ENCODE measurements at regions not wholly inside any gene's neighbourhood (a gene's known extent, or its start where the extent isn't known, plus 50 kb on each side); places are given as distances from the start of the nearest gene placed in this dataset.

- peak; percentile 28 for DNase-seq
Observed at GRCh38 chr2:479490-480176, 191.7 kb upstream of the ALKAL2 start.

DNA sequence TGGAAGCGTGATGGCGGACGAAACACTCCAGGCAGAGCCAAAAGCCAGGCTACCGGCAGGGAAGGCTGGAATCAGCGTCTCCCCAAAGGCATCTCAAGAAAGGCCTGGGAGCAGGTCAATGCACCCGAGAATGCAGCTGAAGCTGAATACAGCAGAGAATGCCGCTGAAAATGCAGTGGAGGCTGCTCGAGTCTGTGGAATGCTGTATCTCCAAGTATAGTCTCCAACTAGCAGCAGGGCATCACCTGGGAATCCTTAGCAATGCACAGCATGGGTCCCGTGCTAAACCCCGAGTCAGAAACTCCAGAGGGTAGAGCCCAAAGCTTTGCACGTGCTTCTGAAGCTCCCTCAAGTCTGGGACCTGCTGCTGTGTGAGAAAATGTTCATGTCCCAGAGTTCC, 191.1 kb upstream of the ALKAL2 start:
- DNase-seq: no peak

GRCh38 chr2:471560-471959, 183.7 kb upstream of the ALKAL2 start:
- DNase-seq: no peak

- no peak for DNase-seq
Observed at GRCh38 chr2:469514-469913, 181.6 kb upstream of the ALKAL2 start.

- DNase-seq: no peak
Observed at GRCh38 chr2:468648-469336, 180.9 kb upstream of the ALKAL2 start.

DNA sequence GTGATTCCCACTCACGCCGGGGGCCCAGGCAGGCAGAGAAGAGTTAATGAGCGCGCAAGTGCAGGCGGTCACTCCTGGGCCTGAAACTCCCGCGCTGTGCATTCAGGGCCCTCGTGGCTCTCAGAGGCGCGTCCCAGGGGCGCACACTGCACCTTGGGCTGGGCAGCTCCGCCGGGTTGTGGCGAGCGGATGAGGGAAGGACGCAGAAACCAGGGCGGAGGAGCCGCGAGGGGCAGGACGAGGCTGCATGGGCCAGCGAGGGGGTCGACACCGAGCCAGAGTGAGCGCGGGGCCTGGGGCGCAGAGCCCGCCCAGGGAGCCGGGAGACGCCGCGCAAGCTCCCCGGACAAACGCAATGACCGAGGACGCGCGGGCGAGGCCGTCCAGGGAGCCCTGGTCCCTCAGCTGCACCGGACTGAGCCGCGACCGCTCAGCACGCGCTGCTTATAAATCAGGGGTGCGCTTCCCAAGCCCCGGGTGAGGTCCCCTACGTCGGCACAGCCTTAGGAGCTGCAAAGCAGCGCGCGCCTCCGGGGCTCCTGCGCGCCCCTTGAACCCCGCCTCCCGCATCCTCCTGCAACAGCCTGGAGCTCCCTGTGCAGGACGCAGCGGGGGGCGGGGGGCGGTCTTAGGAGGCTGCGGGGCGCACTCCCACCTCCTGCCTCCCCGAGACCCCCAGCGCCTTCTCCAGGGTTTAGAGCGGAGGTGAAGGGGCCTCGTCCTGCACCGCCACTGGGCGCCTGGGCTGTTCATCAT, 180.2 kb upstream of the ALKAL2 start:
- DNase-seq: no peak

DNA sequence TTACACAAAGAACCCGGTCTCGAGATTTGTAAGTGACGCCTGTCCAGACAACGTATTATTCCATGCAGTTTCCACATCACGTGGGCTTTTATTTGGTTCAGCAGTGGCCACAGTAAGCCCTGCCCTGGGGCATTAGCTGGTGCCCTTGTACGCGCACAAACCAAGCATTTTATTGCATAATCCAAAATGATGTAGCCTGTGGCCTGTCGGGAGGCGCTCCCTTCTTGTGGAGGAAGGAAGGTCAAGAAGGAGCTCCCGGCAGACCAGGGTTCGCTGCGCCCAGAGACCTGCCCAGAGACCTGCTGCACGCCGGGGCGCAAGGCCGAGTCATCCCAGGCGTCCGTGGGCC, 179.6 kb upstream of the ALKAL2 start:
- no peak for DNase-seq

- DNase-seq: no peak
Observed at GRCh38 chr2:467101-467500, 179.2 kb upstream of the ALKAL2 start.

DNA sequence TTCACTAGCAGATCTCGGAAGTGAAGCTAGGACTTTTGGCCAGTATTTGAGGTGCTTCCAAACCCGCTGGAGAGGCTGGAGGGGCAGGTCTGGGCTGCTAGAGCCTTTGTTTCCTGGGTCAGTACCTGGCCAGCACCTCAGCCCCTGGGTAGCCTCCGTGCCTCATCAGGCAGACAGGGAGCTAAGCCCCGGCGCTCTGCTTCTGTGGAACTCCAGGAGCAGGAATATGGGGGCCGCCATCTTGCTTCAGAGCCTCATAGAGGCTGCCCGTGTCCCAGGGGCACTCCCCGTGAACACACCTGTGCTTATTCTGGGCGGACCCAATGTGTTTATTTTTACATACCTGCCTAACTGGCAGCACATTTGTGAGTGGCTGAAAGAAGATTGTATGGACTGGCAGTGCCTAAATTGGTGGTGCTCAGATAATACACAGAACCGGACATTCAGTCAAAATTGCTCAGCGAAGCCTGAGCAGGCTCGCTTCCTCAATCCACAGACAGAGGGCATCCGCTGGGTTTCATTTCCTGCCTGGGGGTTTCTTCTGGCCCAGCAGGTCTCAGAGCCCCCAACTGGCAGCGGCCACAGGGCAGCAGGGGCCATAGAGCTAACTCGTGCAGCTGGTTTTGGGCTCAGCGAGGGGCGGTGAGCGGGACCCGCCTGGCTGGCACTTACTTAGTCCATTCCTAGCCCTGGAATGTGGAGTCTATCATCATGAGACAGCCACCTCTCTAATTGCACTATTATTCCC, 176.8 kb upstream of the ALKAL2 start:
- DNase-seq: no peak

DNA sequence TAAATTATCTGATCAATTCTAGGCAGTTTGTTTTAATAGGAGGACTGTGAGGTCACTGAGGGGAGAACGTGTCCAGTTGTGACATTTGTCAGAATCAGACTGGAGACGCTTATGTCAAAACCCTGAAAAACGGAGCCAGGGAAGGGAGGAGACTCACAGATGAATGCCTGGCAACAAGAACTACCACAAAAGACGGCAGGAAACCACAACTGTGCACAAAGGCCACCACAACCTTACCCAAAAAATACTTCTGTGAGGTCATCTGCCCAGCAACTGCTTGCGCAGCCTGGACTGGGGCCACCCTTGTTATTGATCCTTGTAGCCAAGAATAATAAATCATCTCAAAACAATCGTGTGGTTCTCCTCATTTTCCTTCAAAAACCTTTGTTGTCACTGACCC, 173.0 kb upstream of the ALKAL2 start:
- DNase-seq: no peak

DNA sequence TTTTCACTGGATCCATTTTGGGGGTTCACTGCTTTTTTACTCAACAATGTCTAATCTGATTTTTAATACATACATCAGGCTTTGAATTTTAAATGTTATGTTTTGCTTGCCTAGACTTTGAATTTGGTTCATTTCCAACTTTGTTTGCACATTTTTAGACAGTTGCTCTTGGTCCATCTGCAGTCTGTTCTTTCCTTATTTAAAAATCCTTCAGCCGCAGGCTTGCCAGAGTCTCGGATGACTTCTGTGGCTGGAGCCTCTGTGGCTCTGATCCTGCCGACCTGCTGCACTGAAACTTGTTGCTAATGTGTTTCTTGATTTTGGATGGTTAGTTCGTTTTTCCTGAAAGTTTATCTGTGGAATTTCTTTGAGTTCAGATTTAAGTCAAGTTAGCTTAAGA, 172.0 kb upstream of the ALKAL2 start:
- DNase-seq: no peak

- DNase-seq: peak; percentile 57
Observed at GRCh38 chr2:458425-458815, 170.5 kb upstream of the ALKAL2 start.

- peak; percentile 17 for DNase-seq
Observed at GRCh38 chr2:457792-458424, 170.0 kb upstream of the ALKAL2 start.

GRCh38 chr2:457262-457661, 169.4 kb upstream of the ALKAL2 start:
- DNase-seq: no peak

DNA sequence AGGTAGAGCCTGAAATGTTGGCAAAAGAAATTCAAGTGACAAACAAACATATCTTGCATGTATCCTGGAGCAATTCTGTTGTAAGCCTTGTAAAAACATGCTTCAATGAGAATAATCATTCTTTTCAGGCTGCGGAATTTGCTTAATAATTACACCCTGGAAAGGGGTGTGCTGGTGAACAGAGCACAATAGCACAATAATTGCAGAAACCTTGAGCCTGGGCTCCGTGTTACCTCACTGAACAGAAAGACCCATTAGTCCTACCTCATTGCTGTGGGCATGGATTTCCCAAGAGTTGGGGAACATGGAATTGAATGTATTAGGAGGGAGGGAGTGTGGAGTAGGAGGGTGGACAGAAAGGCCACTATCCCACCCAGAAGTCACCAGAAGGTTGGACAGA, 168.0 kb upstream of the ALKAL2 start:
- no peak for DNase-seq

DNA sequence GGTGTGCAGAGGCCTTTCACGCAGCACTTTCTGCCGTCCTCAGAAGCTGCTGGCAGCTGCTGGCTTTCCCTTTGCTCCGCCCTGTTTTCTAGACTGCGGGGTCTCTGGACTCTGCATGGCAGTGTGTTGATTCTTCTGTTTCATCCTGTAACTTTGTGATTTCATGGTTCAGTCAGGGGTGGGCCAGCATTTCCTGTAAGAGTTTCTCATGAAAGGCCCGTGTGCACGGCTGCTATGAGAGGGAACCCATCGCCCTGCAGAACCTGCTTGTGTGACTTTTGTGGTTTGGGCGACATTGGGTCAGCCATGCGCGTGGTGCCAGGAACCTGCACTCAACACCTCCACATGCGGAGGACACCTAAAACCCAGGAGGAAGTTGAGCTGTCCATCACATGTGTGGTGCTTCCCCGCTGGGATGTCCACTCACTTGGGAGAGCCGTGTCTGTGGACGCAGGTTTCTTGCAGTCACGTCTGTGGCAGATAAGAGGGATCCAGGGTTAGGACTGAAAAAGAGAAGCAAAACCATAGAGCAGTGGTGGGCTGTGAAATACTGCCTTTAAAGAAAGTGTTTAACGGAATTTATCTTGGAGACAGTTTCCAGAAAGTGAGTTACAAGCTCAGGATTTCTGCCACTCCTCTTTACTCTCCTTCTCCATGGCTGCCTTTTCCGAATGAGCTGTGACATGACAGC, 167.3 kb upstream of the ALKAL2 start:
- no peak for DNase-seq

- DNase-seq: no peak
Observed at GRCh38 chr2:453132-453531, 165.2 kb upstream of the ALKAL2 start.

GRCh38 chr2:451495-451894, 163.6 kb upstream of the ALKAL2 start:
- no peak for DNase-seq

GRCh38 chr2:449246-450067, 161.6 kb upstream of the ALKAL2 start:
- peak; percentile 71 for DNase-seq

DNA sequence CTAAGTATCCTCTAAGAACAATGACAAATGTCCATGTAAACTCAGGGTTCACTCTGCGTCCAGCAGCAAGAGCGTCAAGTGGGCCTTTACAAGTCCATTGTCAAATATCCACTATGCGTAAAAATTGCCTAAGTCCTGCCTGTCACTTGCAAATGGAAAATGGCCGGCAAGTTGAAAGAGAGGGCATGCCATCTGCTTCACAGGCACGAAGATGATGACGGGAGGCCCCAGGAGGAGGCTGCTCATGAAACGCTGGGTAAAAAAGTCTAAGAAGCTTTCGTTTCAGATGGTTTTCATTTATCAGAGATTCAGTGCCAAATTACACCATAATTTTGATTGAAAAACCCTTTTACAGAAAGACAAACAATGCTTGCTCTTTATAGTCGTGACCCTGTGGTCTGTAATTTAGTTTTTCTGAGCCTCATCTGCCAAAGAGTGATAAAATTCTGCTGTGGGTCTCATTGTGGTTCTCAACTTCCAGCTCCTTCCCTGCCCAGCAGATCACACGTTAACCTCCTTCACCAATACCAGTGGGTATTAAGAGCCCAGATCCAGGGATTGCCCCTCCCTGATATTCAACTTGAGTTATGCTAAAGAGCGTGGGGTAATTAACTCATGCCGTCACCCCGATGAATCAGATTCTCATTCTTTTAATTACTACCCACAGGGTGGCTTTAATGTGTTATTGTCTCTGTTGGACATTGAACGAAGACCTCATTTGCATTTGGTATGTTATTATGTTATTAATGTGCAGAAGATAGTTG, 160.2 kb upstream of the ALKAL2 start:
- no peak for DNase-seq
